Glomerular endothelial cell (primary cell): ENCODE measurements at regions not wholly inside any gene's neighbourhood (a gene's known extent, or its start where the extent isn't known, plus 50 kb on each side); places are given as distances from the start of the nearest gene placed in this dataset.
"Not testable (repeated sequence)": the region's sequence is repeated elsewhere in the genome, so short reads cannot be mapped to it uniquely, and the experiment has no call there.

Experiments
- DNase-seq: peaks from one replicate; pipeline ENCODE4 v3.0.0-alpha.2; 2011; ENCODE audit warnings: low read depth, low spot score; ENCODE audit errors: extremely low read depth

- not testable (repeated sequence) for DNase-seq
Measured at GRCh38 chr12:64552510-64552909, 57.8 kb upstream of the RASSF3 start.

- not testable (repeated sequence) for DNase-seq
Measured at GRCh38 chr12:64553689-64554088, 56.6 kb upstream of the RASSF3 start.

GRCh38 chr12:64556231-64556630, 54.1 kb upstream of the RASSF3 start:
- DNase-seq = no peak

GRCh38 chr12:64558754-64559153, 51.5 kb upstream of the RASSF3 start:
- no peak for DNase-seq

GRCh38 chr12:64560396-64561301, 49.6 kb upstream of the RASSF3 start:
- peak; percentile 44 for DNase-seq
